Hematopoietic multipotent progenitor cell treated with erythropoietin and hydrocortisone succinate and interleukin-3 and kit ligand, for 17 days (in vitro differentiated cells): ENCODE measurements at regions not wholly inside any gene's neighbourhood (a gene's known extent, or its start where the extent isn't known, plus 50 kb on each side); places are given as distances from the start of the nearest gene placed in this dataset.

Experiments
- DNase-seq: peaks from one replicate; pipeline ENCODE4 v3.0.0-alpha.2; 2015; ENCODE audit warnings: low spot score

GRCh38 chr6:29884261-29884660 is 56.6 kb downstream of the HLA-G start:
- DNase-seq: no peak

GRCh38 chr6:29886701-29887100 is 55.6 kb upstream of the HLA-A start:
- DNase-seq: no peak

- DNase-seq: peak; percentile 47
These were observed 55.0 kb upstream of the HLA-A start for GRCh38 chr6:29887330-29887818.

DNA sequence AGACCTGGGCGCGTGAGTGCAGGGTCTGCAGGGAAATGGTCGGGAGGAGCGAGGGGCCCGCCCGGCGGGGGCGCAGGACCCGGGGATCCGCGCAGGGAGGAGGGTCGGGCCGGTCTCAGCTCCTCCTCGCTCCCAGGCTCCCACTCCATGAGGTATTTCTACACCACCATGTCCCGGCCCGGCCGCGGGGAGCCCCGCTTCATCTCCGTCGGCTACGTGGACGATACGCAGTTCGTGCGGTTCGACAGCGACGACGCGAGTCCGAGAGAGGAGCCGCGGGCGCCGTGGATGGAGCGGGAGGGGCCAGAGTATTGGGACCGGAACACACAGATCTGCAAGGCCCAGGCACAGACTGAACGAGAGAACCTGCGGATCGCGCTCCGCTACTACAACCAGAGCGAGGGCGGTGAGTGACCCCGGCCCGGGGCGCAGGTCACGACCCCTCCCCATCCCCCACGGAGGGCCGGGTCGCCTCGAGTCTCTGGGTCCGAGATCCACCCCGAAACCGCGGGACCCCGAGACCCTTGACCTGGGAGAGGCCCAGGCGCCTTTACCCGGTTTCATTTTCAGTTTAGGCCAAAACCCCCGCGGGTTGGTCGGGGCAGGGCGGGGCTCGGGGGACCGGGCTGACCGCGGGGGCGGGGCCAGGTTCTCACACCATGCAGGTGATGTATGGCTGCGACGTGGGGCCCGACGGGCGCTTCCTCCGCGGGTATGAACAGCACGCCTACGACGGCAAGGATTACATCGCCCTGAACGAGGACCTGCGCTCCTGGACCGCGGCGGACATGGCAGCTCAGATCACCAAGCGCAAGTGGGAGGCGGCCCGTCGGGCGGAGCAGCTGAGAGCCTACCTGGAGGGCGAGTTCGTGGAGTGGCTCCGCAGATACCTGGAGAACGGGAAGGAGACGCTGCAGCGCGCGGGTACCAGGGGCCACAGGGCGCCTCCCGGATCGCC is 54.2 kb upstream of the HLA-A start:
- no peak for DNase-seq
